GM21390 (cell line): ENCODE measurements at regions not wholly inside any gene's neighbourhood (a gene's known extent, or its start where the extent isn't known, plus 50 kb on each side); places are given as distances from the start of the nearest gene placed in this dataset.
"Not testable (repeated sequence)": the region's sequence is repeated elsewhere in the genome, so short reads cannot be mapped to it uniquely, and the experiment has no call there.

Source experiments
- ATAC-seq: cut with Tn5 transposase; IDR thresholded peaks from one replicate; pipeline ENCODE4 v1.9.1; 2021; ENCODE audit not compliant: unreplicated experiment

- no peak for ATAC-seq
These were observed 749.2 kb upstream of the CRIM1 start for GRCh38 chr2:35606394-35606793.

DNA sequence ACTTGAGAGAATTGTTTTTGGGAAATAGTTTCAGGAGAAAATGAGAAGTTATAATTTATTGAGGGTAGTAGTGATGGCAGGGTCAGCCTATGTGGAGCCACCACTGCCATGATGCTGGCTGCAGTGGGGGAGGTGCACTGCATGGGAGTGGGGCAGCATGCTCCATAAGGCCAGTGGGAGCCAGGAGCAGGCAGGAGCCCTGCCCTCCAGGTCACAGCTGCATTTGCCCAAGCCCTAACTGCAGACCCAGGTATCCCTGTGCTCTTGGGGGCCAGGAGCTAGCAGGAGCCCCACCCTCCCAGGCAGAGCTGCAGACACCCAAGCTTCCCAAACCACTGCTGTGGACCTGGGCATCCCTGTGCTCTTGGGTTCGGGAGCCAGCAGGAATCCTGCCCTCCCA, 757.3 kb upstream of the CRIM1 start:
- no peak for ATAC-seq

DNA sequence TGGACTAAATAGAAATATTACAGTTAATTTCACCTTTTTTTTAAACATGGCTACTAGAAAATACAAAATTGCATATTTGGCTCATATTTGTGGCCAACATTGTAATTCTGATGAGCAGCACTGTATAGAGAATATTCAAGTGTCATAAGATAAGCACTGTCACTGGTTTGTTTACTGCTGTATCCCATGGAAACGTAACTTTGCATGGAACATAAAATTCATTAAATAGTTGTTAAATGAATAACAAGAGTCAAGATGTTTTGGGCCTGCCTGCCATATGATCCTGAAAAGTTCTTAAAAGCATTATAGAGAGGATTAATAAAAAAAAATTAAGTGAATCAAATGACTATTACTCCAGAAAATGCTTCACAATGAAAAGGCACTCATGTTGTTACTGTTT, 763.7 kb upstream of the CRIM1 start:
- ATAC-seq, result no peak

GRCh38 chr2:35585972-35586371, 769.6 kb upstream of the CRIM1 start:
- no peak for ATAC-seq

DNA sequence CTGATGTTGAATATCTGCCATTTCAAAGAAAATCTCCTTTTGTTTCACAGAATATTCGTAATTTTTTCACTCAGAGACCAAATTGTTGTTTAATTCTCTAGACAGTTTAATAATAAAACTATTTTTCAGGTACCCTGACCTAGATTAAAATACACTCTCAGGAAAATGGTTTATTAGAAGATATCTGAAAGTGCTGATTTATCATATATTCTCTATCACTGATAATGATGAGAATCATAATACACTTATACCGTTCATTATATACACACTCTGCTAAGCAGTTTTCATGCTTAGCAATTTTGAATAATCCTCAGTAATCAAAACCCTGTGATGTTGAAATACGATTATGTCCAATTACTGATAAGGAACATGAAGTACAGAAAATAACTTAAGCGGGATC, 772.9 kb upstream of the CRIM1 start:
- ATAC-seq, result no peak

DNA sequence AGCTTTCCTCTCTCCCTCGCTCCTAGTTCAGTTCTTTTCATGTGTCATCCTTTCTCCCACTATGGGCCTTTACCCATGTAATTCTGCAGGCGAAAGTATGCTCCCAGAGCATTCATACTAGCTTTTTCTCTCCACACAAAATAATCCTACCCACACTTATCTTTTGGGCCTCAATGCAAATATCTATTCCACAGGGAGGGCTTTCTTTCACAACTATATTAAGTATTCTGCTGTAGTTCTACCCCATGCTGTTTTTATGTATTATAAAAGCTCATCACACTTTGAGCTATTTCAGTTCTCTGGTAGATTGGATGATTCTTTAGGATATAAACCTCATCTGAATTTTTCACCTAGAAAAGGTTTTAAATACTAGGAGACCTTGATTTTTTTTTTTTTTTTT, 774.6 kb upstream of the CRIM1 start:
- ATAC-seq, result no peak

- ATAC-seq, result not testable (repeated sequence)
These were observed 787.0 kb upstream of the CRIM1 start for GRCh38 chr2:35568574-35568973.

DNA sequence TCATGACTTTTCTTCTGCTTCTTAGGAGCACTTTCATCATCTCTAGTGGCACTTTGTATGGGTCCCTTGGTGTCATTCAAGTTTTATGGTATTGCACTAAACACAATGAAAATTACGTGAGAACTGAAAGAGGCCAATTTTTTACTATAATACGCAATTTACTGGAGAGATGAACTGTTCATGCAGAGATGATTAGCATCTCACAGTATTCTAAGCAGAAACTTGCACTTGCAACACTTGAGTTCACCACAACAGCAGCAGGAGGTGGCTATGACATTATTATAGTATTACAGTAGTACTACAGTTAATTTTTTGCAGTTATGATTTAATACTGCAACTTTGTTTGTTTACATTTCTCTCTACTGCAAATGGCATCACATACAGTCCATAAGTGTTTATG, 793.1 kb upstream of the CRIM1 start:
- ATAC-seq, result no peak

GRCh38 chr2:35548171-35548570, 807.4 kb upstream of the CRIM1 start:
- no peak for ATAC-seq

- no peak for ATAC-seq
These were observed 810.3 kb upstream of the CRIM1 start for GRCh38 chr2:35545301-35545700.

DNA sequence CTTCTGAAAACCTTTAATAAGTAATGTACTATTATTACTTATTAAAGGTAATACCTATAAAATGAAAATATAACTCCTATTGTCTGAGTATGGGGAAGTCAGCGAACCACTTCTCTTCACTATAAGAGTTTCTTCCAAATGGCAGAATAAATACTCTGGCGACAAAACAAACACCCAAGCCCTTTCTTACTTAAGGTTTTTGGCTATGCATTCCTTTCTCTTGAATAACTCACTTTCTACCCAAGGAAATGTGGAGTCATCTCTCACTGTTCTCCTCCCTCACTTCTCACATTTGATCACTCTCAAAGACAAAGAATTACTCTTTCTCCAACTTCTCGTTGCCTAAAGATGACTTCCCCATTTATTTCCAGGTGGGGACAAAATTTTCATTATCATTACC, 816.8 kb upstream of the CRIM1 start:
- no peak for ATAC-seq

DNA sequence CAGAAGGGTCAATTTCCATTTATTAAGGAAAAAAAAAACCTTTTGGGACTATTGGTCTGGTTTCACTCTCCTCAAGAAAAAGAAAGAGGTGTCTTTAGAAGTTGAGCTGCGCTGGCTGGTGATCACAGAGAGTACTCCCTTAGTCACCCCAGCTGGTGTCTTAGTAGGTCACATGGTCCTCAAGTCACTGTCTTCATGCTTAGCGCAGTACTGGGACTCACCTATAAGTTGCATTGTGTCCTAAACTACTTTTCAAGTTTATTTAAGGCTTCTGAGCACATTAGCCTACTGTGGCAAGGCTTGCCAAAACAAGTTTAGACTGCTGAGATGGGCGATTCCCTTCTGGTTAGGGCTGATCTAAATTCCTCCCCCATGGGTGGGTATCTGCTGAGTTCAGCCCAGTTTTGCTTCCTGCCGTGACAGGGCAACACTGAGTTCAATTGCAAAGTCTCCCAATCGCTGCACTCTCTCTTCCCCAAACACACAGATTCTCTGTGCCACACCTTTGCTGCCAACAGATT, 824.9 kb upstream of the CRIM1 start:
- ATAC-seq, result no peak

GRCh38 chr2:35526741-35527140, 828.8 kb upstream of the CRIM1 start:
- ATAC-seq, result no peak

DNA sequence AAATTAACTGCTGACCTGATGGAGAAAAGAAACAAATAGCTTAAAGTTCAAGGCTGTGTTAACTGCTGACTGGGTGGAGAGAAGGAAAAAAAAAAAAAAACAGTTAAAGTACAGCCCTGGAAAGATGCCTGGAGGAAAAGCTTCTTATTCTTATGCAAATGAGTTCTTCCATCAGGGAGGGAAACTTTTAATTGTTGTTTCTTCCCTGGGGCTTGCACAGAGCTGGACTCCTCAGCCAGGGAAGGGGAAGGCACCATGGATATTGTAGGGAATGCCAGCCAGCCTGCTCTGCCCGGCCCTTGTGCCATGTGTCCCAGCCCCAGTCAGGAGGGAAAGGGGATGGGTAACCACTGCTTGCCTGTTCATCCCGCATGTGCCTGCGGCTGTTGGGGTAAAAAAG, 833.1 kb upstream of the CRIM1 start:
- no peak for ATAC-seq

DNA sequence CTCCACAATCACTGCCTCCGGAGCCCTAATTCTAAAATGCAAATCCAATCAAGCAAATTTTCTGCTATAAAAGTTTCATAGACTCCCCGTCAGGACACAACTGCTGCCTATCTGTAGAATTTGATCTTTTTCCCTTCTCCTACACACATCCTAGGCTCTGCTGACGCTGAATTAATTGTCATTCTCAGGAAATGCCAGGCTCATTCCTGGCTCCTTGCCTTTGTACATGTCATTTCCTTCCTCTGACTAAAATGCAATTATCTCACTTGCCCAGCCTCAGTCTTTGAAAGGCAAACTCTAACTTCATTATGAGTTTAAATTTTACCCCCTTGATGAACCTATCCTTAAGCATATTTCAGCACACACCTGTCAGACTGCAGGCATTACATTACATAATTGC, 844.9 kb upstream of the CRIM1 start:
- no peak for ATAC-seq

DNA sequence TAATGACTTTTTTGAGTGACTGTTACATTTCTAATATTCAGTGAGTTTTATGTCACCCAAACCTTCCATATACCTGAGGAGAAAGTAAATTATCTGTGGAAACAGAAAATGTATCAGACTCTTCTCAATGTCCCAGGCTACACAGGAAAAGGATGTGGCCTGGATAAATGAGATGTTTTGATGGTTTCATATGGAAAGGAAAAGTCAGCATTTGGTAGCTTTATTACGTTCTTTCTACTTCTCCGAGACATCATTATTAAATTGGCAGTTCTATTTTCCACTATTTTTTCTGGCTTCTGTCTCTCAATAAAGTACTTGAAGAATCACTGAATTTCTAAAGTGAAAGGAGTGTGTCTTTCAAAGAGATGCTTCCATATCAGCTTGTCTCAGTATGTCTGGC, 847.0 kb upstream of the CRIM1 start:
- ATAC-seq, result no peak

DNA sequence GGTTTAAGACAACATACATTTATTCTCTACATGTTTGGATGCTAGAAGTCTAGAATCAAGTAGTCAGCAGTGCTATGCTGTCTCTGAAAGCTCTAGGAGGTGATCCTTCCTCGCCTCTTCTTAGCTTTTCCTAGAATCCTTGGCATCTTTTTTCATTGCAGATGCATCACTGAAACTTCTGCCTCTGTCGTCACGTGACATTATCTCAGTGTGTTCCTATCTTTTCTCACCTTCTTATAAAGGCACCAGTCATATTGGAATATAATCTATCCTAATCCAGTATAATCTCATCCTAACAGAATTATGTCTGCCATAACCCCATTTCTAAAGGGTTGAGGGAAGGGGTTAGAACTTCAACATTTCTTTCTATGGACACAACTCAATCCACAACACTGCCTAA, 851.2 kb upstream of the CRIM1 start:
- no peak for ATAC-seq

- no peak for ATAC-seq
These were observed 851.8 kb upstream of the CRIM1 start for GRCh38 chr2:35503738-35504199.

GRCh38 chr2:35503311-35503710, 852.3 kb upstream of the CRIM1 start:
- no peak for ATAC-seq

DNA sequence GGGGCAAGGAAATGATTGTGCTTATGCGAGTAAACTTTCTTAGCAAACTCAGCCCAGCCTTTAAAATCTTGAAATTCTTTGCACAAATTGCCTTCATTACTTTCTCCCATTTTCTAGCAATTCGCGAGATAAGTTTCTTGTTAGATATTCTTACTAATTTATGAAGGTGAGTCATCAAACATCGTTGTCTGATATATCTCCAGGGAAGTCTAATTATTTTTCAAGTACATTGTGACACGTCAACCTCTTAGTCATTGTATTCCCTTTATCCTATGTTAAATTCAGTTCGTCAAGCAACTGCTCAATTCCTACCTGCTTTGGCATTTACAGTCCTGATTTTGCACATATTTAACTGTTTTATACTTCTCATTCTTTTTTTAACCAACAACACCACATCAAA, 854.5 kb upstream of the CRIM1 start:
- ATAC-seq, result no peak

- no peak for ATAC-seq
These were observed 859.6 kb upstream of the CRIM1 start for GRCh38 chr2:35496022-35496421.

- ATAC-seq, result no peak
These were observed 860.4 kb upstream of the CRIM1 start for GRCh38 chr2:35495182-35495581.

- ATAC-seq, result not testable (repeated sequence)
These were observed 877.5 kb upstream of the CRIM1 start for GRCh38 chr2:35478121-35478520.

GRCh38 chr2:35468245-35468644, 887.3 kb upstream of the CRIM1 start:
- no peak for ATAC-seq
